Fibroblast of mammary gland (primary cell): ENCODE measurements at regions not wholly inside any gene's neighbourhood (a gene's known extent, or its start where the extent isn't known, plus 50 kb on each side); places are given as distances from the start of the nearest gene placed in this dataset.

Experiments used
- DNase-seq: peaks from one replicate; pipeline ENCODE4 v3.0.0-alpha.2; 2010; ENCODE audit warnings: low read depth
- H3K4me3 ChIP-seq: 2 replicates; pipeline ENCODE4 v1.5.1; 2011; ENCODE audit warnings: low read depth, mild to moderate bottlenecking, low read length, moderate library complexity; ENCODE audit not compliant: control insufficient read depth
- CTCF ChIP-seq: conservative IDR thresholded peaks from 2 replicates; pipeline ENCODE4 v1.5.1; 2011; ENCODE audit warnings: low read depth, low read length, inconsistent platforms; ENCODE audit not compliant: control insufficient read depth, insufficient read depth

- no peak for TF ChIP-seq CTCF
- no peak for DNase-seq
These were observed 208.3 kb upstream of the MAP3K1 start for GRCh38 chr5:56607074-56607473.

GRCh38 chr5:56606192-56606591 is 209.2 kb upstream of the MAP3K1 start:
- no peak for TF ChIP-seq CTCF
- DNase-seq: no peak
- H3K4me3 ChIP-seq: no peak overlapping the region

More at GRCh38 chr5:56607074-56607473, 208.3 kb upstream of the MAP3K1 start:
- H3K4me3 ChIP-seq: no peak overlapping the region

- no peak for TF ChIP-seq CTCF
- DNase-seq: no peak
- H3K4me3 ChIP-seq: no peak overlapping the region
These were observed 210.1 kb upstream of the MAP3K1 start for GRCh38 chr5:56605231-56605630.

- TF ChIP-seq CTCF: no peak
- no peak overlapping the region for H3K4me3 ChIP-seq
- DNase-seq: no peak
These were observed 213.7 kb upstream of the MAP3K1 start for GRCh38 chr5:56601641-56602071.

- no peak overlapping the region for H3K4me3 ChIP-seq
- TF ChIP-seq CTCF: no peak
- no peak for DNase-seq
These were observed 216.4 kb upstream of the MAP3K1 start for GRCh38 chr5:56598941-56599340.

- DNase-seq: no peak
- no peak overlapping the region for H3K4me3 ChIP-seq
- no peak for TF ChIP-seq CTCF
These were observed 219.2 kb upstream of the MAP3K1 start for GRCh38 chr5:56596155-56596554.

- TF ChIP-seq CTCF: no peak
- DNase-seq: no peak
- no peak overlapping the region for H3K4me3 ChIP-seq
These were observed 219.8 kb upstream of the MAP3K1 start for GRCh38 chr5:56595566-56595965.
